Activated CD4-positive, alpha-beta memory T cell treated with anti-CD3 and anti-CD28 coated beads for 36 hours (primary cell): ENCODE measurements at regions not wholly inside any gene's neighbourhood (a gene's known extent, or its start where the extent isn't known, plus 50 kb on each side); places are given as distances from the start of the nearest gene placed in this dataset.

ENCODE experiments used
- CTCF ChIA-PET: fragments of 350-600 bp; sonication (Branson Sonifier 250); formaldehyde crosslinking; loops from one replicate; lab custom pipeline; 2021; ENCODE audit warnings: antibody characterized with exemption, inconsistent platforms; lab: Charles Lee
- POLR2A ChIA-PET: fragments of 350-600 bp; sonication (Branson Sonifier 250); formaldehyde crosslinking; loops from one replicate; lab custom pipeline; 2021; ENCODE audit warnings: antibody characterized with exemption; lab: Charles Lee
- DNase-seq: peaks from one replicate; pipeline ENCODE4 v3.0.0-alpha.2; 2020
- H3K27ac Mint-ChIP-seq: one replicate; pipeline ENCODE4 v1.8.0; 2021; ENCODE audit warnings: mixed read lengths
- H3K27me3 Mint-ChIP-seq: one replicate; pipeline ENCODE4 v1.8.0; 2021; ENCODE audit warnings: mixed read lengths
- H3K36me3 Mint-ChIP-seq: one replicate; pipeline ENCODE4 v1.8.0; 2021; ENCODE audit warnings: mixed read lengths
- H3K4me1 Mint-ChIP-seq: one replicate; pipeline ENCODE4 v1.8.0; 2021; ENCODE audit warnings: low read depth, mixed read lengths
- H3K4me3 Mint-ChIP-seq: one replicate; pipeline ENCODE4 v1.8.0; 2021; ENCODE audit warnings: mild to moderate bottlenecking, mixed read lengths
- H3K9me3 Mint-ChIP-seq: one replicate; pipeline ENCODE4 v1.8.0; 2021; ENCODE audit warnings: mixed read lengths
- intact Hi-C: fragments of 100-400 bp; cut with micrococcal nuclease; formaldehyde crosslinking; loops from one replicate; pipeline ENCODE4 v1.15.1; 2023

GRCh38 chr20:52321396-52321795 lies 129.8 kb upstream of the ZFP64 start:
- ChIA-PET CTCF (interaction anchor here (2.8 kb wide), 1 partner anchor 9 kb away, joined by 12 read pairs; no protein-coding TSS in a partner anchor), POLR2A (no interaction called here)
- Mint-ChIP-seq H3K9me3 (no peaks in the 10 kb centered on the region), H3K27ac (no peak overlapping the region), H3K36me3 (peaks cover 2% of the 10 kb centered on the region), H3K4me1 (no peaks in the 10 kb centered on the region), H3K4me3 (no peak overlapping the region), H3K27me3 (peaks cover 5% of the 10 kb centered on the region)
- intact Hi-C loops = no loop called here
- DNase-seq = no peak

GRCh38 chr20:52318651-52319050 lies 127.1 kb upstream of the ZFP64 start:
- no peak for DNase-seq
- intact Hi-C loops = loop anchor here (10.0 kb wide), 1 partner anchor 176 kb away; no protein-coding TSS in a partner anchor
- H3K27me3 Mint-ChIP-seq = peaks cover under 1% of the 10 kb centered on the region
- POLR2A ChIA-PET = no interaction called here
- H3K4me1 Mint-ChIP-seq = no peaks in the 10 kb centered on the region
- H3K27ac Mint-ChIP-seq = no peak overlapping the region
- H3K36me3 Mint-ChIP-seq = no peaks in the 10 kb centered on the region
- H3K4me3 Mint-ChIP-seq = no peak overlapping the region
- H3K9me3 Mint-ChIP-seq = no peaks in the 10 kb centered on the region
- CTCF ChIA-PET = no interaction called here

- Mint-ChIP-seq H3K4me3 (no peak overlapping the region), H3K9me3 (no peaks in the 10 kb centered on the region), H3K27me3 (no peaks in the 10 kb centered on the region), H3K4me1 (peaks cover 6% of the 10 kb centered on the region), H3K36me3 (no peaks in the 10 kb centered on the region), H3K27ac (no peak overlapping the region)
- intact Hi-C loops = loop anchor here (2.0 to 10.0 kb wide), 4 partner anchors 67 to 903 kb away; no protein-coding TSS in a partner anchor
- CTCF ChIA-PET = interaction anchor here (0.5 to 3.4 kb wide), 6 partner anchors 65 to 1886 kb away, joined by 3 to 21 read pairs (median 10); no protein-coding TSS in a partner anchor
- no peak for DNase-seq
- POLR2A ChIA-PET = no interaction called here
Observed at GRCh38 chr20:52313341-52313963, 121.9 kb upstream of the ZFP64 start.

GRCh38 chr20:52312132-52312729 lies 120.7 kb upstream of the ZFP64 start:
- peaks cover 14% of the 10 kb centered on the region for H3K4me1 Mint-ChIP-seq
- H3K27ac Mint-ChIP-seq = no peak overlapping the region
- POLR2A ChIA-PET = interaction anchor here (0.8 to 1.4 kb wide), 3 partner anchors 70 to 663 kb away, joined by 3 to 4 read pairs (median 3); no protein-coding TSS in a partner anchor
- no peaks in the 10 kb centered on the region for H3K36me3 Mint-ChIP-seq
- DNase-seq = peak; percentile 60
- no peaks in the 10 kb centered on the region for H3K27me3 Mint-ChIP-seq
- intact Hi-C loops = loop anchor here (1.0 to 10.0 kb wide), 5 partner anchors 69 to 1235 kb away; no protein-coding TSS in a partner anchor
- H3K4me3 Mint-ChIP-seq = no peak overlapping the region
- H3K9me3 Mint-ChIP-seq = no peaks in the 10 kb centered on the region
- CTCF ChIA-PET = interaction anchor here (0.6 to 3.4 kb wide), 29 partner anchors 9 to 1887 kb away, joined by 3 to 21 read pairs (median 4); no protein-coding TSS in a partner anchor

- CTCF ChIA-PET = interaction anchor here (0.6 to 3.4 kb wide), 20 partner anchors 10 to 1236 kb away, joined by 3 to 21 read pairs (median 4); no protein-coding TSS in a partner anchor
- Mint-ChIP-seq H3K36me3 (no peaks in the 10 kb centered on the region), H3K27ac (no peak overlapping the region), H3K27me3 (no peaks in the 10 kb centered on the region), H3K4me1 (peaks cover 20% of the 10 kb centered on the region), H3K4me3 (no peak overlapping the region), H3K9me3 (no peaks in the 10 kb centered on the region)
- POLR2A ChIA-PET = interaction anchor here (0.9 kb wide), 1 partner anchor 71 kb away, joined by 3 read pairs; no protein-coding TSS in a partner anchor
- DNase-seq = no peak
- intact Hi-C loops = loop anchor here (10.0 kb wide), 1 partner anchor 183 kb away; no protein-coding TSS in a partner anchor
Observed at GRCh38 chr20:52311209-52311794, 119.7 kb upstream of the ZFP64 start.

- Mint-ChIP-seq H3K27me3 (no peaks in the 10 kb centered on the region), H3K9me3 (no peaks in the 10 kb centered on the region), H3K27ac (no peak overlapping the region), H3K36me3 (no peaks in the 10 kb centered on the region), H3K4me3 (no peak overlapping the region), H3K4me1 (peaks cover 34% of the 10 kb centered on the region)
- ChIA-PET CTCF (no interaction called here), POLR2A (no interaction called here)
- intact Hi-C loops = loop anchor here (10.0 kb wide), 3 partner anchors 96 to 846 kb away; no protein-coding TSS in a partner anchor
- DNase-seq = no peak
Observed at GRCh38 chr20:52309181-52309580, 117.6 kb upstream of the ZFP64 start.

GRCh38 chr20:52306477-52306876 lies 114.9 kb upstream of the ZFP64 start:
- peaks cover 51% of the 10 kb centered on the region for H3K4me1 Mint-ChIP-seq
- CTCF ChIA-PET = interaction anchor here (0.6 to 1.3 kb wide), 2 partner anchors 33 to 97 kb away, joined by 3 read pairs; no protein-coding TSS in a partner anchor
- no peaks in the 10 kb centered on the region for H3K36me3 Mint-ChIP-seq
- DNase-seq = no peak
- peak overlapping the region; percentile 34 for H3K27ac Mint-ChIP-seq
- no peaks in the 10 kb centered on the region for H3K9me3 Mint-ChIP-seq
- intact Hi-C loops = loop anchor here (2.0 to 10.0 kb wide), 4 partner anchors 98 to 848 kb away; partner anchors contain the start of gene TSHZ2
- no peak overlapping the region for H3K4me3 Mint-ChIP-seq
- POLR2A ChIA-PET = no interaction called here
- no peaks in the 10 kb centered on the region for H3K27me3 Mint-ChIP-seq

GRCh38 chr20:52305858-52306257 lies 114.3 kb upstream of the ZFP64 start:
- Mint-ChIP-seq H3K27ac (peak overlapping the region; percentile 50), H3K4me1 (peaks cover 51% of the 10 kb centered on the region)

GRCh38 chr20:52305024-52305645 lies 113.6 kb upstream of the ZFP64 start:
- POLR2A ChIA-PET = no interaction called here
- CTCF ChIA-PET = no interaction called here

More at GRCh38 chr20:52305858-52306257, 114.3 kb upstream of the ZFP64 start:
- no peaks in the 10 kb centered on the region for H3K36me3 Mint-ChIP-seq
- ChIA-PET POLR2A (no interaction called here), CTCF (interaction anchor here (0.6 to 1.3 kb wide), 2 partner anchors 33 to 97 kb away, joined by 3 read pairs; no protein-coding TSS in a partner anchor)
- no peaks in the 10 kb centered on the region for H3K9me3 Mint-ChIP-seq
- DNase-seq = peak; percentile 60
- intact Hi-C loops = loop anchor here (2.0 to 10.0 kb wide), 4 partner anchors 99 to 849 kb away; partner anchors contain the start of gene TSHZ2
- H3K4me3 Mint-ChIP-seq = peak overlapping the region; percentile 13
- no peaks in the 10 kb centered on the region for H3K27me3 Mint-ChIP-seq

GRCh38 chr20:52303281-52303950 lies 111.8 kb upstream of the ZFP64 start:
- Mint-ChIP-seq H3K27ac (no peak overlapping the region), H3K4me1 (peaks cover 51% of the 10 kb centered on the region), H3K4me3 (no peak overlapping the region), H3K9me3 (no peaks in the 10 kb centered on the region), H3K36me3 (no peaks in the 10 kb centered on the region), H3K27me3 (no peaks in the 10 kb centered on the region)
- ChIA-PET POLR2A (interaction anchor here (0.7 kb wide), 1 partner anchor 688 kb away, joined by 5 read pairs; no protein-coding TSS in a partner anchor), CTCF (no interaction called here)
- intact Hi-C loops = loop anchor here (10.0 kb wide), 3 partner anchors 101 to 851 kb away; no protein-coding TSS in a partner anchor
- DNase-seq = peak; percentile 64

More at GRCh38 chr20:52305024-52305645, 113.6 kb upstream of the ZFP64 start:
- no peaks in the 10 kb centered on the region for H3K27me3 Mint-ChIP-seq
- intact Hi-C loops = loop anchor here (10.0 kb wide), 3 partner anchors 100 to 850 kb away; no protein-coding TSS in a partner anchor
- H3K36me3 Mint-ChIP-seq = no peaks in the 10 kb centered on the region
- H3K4me1 Mint-ChIP-seq = peaks cover 51% of the 10 kb centered on the region
- peak overlapping the region; percentile 13 for H3K4me3 Mint-ChIP-seq
- H3K9me3 Mint-ChIP-seq = no peaks in the 10 kb centered on the region
- peak overlapping the region; percentile 49 for H3K27ac Mint-ChIP-seq
- DNase-seq = no peak

- H3K4me1 Mint-ChIP-seq = peaks cover 48% of the 10 kb centered on the region
- no peaks in the 10 kb centered on the region for H3K27me3 Mint-ChIP-seq
- no peak overlapping the region for H3K4me3 Mint-ChIP-seq
- no peaks in the 10 kb centered on the region for H3K36me3 Mint-ChIP-seq
- no peak for DNase-seq
- ChIA-PET POLR2A (no interaction called here), CTCF (no interaction called here)
- H3K9me3 Mint-ChIP-seq = no peaks in the 10 kb centered on the region
- intact Hi-C loops = loop anchor here (10.0 kb wide), 3 partner anchors 102 to 852 kb away; no protein-coding TSS in a partner anchor
- H3K27ac Mint-ChIP-seq = no peak overlapping the region
Observed at GRCh38 chr20:52302736-52303135, 111.2 kb upstream of the ZFP64 start.
